RPMI7951 (cell line): ENCODE measurements at regions not wholly inside any gene's neighbourhood (a gene's known extent, or its start where the extent isn't known, plus 50 kb on each side); places are given as distances from the start of the nearest gene placed in this dataset.
A peak's percentile ranks its signal among the peaks of the same experiment; 100 is the strongest.

Source experiments
- DNase-seq: peaks from one replicate; pipeline ENCODE4 v3.0.0-alpha.2; 2012; ENCODE audit warnings: low read depth

DNA sequence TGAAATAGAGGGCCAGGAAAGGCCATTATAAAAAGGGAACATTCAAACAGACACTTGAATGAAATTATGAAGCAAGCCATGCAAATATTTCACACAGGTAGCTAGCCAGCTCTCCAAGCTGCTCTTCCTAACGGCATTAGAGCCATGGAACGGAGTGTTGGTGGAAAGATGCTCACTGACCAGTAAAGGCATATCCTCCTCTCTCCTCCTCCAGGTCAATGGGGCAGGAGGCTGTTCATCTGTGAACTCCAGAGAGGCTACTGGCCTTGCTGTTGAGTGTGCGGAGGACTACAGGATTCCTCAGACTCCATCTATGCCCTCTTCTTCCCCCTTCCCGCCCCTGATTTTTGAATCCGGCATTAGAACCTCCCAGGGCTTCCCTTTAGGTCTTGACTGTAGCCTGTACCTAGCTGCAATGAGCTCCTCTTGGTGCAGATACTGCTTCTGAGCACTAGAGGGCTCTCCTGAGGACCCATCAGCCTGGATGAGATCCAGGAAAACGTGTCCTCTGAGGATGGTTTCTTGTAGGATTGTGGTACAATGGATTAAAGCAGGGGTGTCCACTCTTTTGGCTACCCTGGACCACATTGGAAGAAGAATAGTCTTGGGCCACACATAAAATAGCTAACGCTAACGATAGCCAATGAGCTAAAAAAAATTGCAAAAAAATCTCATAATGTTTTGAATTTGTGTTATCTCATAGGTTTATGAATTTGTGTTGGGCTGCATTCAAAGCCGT is 162.2 kb downstream of the SREK1 start:
- peak; percentile 64 for DNase-seq

- peak; percentile 1 for DNase-seq
Measured at GRCh38 chr5:66306844-66307315, 162.8 kb downstream of the SREK1 start.

DNA sequence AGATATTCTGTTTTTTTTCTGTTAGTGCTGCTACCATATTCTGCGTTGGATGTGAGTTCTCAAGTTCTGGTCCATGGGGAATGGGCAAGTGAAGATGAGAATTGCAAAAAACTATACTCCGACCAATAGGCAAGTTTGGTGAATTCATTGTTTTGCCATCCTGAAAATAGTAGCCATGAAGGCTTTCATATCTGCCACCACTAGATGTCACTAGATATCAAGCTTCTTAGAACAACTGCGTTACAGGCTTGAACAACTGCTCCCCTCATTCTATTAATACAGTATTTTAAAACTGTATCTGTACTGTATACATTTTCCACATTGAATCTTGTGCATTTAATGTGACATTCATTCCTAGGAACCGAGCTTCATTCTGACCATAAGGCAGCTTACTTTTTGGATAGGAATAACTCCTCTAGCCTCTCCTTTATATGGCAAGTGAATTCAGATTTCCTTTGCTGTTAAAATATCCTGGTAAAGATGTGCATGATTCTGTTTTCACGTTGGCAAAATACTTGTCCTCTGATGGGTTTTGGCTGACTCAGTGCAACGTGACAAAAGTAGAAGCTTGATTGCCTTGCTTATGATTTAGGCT is 163.6 kb downstream of the SREK1 start:
- peak; percentile 59 for DNase-seq

GRCh38 chr5:66312266-66312665 is 168.2 kb downstream of the SREK1 start:
- no peak for DNase-seq

DNA sequence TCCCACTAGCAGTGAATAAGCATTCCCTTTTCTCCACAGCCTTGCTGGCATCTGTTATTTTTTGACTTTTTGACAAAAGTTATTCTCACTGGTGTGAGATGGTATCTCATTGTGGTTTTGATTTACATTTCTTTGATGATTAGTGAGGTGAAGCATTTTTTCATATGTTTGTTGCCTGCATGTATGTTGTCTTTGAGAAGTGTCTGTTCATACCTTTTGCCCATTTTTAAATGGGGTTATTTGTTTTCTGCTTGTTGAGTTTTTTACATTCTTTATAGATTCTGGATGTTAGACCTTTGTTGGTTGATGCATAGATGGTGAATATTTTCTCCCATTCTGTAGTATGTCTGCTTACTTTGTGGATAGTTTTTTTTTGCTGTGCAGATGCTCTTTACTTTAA is 171.7 kb downstream of the SREK1 start:
- no peak for DNase-seq

DNA sequence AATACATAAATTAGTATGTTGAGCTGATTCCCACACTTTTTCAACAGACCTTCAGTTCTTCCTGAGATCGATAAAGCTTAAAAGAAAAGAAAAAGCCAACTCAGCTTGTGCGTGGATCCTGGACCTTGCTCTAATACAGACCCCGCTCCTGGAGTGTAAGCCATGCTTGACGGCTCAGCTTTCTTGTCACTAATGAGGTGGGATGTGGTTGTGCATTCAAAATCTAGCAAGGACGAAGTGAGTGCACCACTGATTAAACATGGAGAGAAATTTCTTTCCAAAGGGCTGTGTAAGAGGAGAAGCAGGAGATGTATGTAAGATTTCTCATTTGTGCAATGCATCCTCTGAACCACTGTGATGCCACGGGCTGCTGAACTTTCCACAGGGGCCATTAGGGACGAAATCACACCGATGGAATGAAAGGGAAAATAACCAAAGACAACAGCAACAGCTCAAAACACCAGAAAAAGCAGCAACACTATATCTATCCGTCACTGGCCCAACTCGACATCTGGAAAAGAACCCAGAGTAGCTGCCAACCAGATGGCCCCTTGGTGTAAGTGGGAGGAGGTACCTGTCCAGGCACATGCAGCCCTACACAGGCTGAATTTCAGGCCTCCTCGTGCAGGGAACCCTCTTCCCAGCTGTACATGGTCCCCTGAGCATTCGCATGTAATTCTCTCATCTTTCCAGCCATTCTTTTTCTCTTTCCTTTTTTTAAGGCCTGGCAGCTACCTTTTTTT is 178.9 kb downstream of the SREK1 start:
- DNase-seq: no peak

- DNase-seq: no peak
Measured at GRCh38 chr5:66323529-66323895, 179.4 kb downstream of the SREK1 start.

- no peak for DNase-seq
Measured at GRCh38 chr5:66324357-66324756, 180.3 kb downstream of the SREK1 start.

GRCh38 chr5:66326276-66326675 is 182.2 kb downstream of the SREK1 start:
- no peak for DNase-seq

DNA sequence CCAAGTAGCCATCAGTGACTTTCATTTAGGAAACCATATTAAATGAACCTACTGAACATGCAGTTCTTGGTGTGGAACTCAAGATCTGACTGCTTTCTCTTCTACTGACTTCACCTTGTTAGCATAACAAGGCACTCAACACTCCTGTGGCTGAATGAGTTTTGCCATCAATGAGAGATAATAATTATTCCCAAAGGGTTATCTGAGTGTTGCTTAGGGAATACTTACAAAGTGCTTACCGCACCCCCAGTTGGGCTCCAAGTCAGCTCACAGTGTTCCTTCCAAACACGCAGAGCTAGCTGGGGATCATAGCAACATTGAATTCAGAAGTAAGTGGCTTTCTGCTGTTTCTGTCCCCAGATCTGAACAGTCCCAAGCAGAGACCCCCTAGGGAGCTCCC is 182.9 kb downstream of the SREK1 start:
- DNase-seq: no peak

DNA sequence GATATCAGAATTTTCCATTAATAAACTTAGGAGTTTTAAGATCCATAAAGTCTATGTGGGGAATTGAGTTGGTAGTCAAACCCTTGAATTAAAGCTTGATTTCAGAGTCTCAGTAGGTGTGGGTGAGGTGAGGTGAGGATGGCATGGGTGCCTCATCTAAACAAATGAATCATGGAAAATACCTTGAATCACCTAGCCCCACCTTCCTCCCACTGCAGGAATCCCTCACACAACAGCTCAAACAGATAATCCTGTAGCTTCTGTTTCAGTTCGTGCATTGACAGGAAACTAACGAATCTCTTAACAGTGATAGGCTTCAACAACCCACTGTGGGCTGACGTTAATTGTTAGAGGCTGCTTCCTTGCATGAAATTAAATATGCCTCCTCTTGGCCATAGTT is 185.0 kb downstream of the SREK1 start:
- DNase-seq: no peak

GRCh38 chr5:66333192-66333591 is 189.1 kb downstream of the SREK1 start:
- no peak for DNase-seq

DNA sequence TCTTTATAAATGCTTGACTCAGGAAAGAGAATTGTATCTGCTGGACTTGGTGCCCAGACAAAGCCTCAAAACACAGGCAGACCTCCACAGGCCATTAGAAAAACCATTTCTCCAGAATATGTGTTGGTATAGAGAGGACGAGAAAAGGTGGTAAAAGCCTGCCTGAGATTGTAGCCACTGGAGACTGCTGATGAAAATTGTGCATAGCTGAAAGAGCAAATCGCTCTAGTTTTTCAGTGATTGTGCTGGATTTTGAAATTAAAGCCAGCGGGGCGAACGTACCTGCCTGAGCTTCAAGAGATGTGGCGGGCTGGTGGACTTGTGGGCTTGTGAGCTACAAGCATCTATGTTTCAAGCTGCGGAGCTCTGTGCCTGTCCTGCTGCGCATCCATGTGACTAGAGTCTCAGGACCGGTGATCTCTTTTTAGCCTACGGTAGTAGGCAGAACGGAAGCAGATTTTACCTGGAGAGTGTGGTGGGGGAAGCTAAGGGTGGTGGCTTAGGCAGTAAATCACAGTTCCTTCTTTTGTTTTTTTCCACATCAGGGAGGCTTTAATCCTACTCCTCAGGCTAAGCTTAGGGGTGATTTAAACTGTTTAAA is 193.6 kb downstream of the SREK1 start:
- no peak for DNase-seq

GRCh38 chr5:66338828-66339227 is 194.7 kb downstream of the SREK1 start:
- no peak for DNase-seq

DNA sequence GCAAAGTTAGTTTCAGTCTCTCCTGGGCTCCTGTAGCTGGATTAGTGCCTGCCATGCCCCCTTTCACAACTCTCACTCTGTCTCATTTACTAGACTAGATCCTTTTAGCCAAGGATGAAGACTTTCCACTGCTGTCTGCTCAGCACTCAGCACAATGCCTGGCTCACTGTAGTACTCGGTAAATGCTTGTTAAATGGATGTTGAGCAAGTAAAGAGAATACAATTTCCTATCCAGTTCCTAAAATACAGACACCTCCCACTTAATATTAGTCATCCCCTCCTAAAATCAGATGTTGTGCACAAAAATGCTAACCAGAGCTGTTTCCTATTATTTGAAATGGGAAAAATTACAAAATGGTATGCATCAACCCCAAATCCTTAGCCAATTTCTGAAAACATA is 195.8 kb downstream of the SREK1 start:
- DNase-seq: no peak

- DNase-seq: no peak
Measured at GRCh38 chr5:66340786-66341185, 196.7 kb downstream of the SREK1 start.

- DNase-seq: no peak
Measured at GRCh38 chr5:66342341-66342880, 198.3 kb downstream of the SREK1 start.

DNA sequence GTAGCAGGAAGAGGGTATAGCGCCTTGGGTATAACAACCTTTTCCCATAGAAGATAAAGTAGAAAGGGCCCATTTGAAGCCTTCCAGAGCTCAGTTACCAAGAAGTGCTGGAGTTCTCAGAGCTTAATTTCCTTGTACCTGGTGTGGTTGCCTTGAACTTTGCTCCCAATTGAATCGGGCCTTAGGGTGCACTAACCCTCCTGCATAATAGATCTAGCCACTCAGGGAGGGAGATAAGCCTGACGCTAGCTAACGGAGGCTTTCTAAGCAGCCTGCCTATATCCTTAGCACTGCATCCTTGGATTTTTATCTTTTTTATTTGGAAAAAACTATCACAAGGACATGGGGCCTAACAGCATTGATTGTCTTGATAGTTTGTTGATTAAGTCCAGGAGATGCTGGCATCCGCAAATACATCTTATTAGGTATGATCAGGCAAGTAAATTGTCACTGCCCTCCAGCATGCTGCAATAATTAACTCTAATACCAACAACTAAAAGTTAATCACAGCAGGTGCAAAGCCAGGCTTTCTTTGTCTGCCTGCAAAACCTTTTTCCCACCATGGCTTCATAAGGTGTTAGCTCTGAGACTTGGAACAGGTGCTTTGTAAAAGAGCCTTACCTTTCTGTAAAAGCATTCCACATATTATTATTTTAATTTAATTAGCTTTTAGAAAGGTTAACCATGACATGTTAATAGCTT is 199.4 kb downstream of the SREK1 start:
- DNase-seq: no peak

DNA sequence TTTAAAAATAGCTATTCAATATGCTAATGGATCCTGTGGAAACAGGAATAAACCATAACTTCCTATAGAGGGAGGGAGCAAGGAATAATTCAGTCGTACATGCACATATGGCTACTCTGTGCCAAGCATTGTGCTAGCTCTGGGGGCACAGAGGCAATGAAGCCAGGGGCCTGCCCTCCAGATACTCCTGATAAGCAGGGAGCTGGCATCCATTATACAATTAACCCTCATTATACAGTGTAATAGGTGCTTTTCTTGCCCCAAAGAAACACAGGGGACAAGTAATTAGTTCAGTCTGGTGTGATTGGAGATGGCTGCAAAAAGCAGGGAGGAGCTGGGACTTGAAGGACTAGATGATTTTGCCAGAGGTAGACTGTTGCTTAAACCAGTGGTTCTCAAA is 200.4 kb downstream of the SREK1 start:
- no peak for DNase-seq

DNA sequence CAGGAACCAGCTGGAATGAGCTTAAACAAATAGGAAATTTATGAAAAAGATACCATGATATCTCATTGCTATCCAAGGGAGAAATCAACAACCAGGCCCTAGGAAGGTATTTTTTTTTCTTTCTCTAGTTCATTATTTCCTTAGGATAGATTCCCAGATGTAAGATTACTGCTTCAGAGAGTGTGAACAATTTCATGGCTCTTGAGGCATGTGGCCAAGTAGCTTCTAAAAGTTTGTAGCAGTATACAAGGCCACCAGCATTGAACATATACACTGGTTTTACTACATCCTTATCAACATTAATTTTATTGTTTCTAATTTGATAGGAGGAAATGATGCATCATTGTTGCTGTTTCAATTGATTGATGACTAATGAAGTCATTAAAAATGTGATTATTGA is 201.2 kb downstream of the SREK1 start:
- no peak for DNase-seq

- DNase-seq: no peak
Measured at GRCh38 chr5:66346869-66347268, 202.8 kb downstream of the SREK1 start.
